ENCODE measurements at regions not wholly inside any gene's neighbourhood (a gene's known extent, or its start where the extent isn't known, plus 50 kb on each side); places are given as distances from the start of the nearest gene placed in this dataset.

DNA sequence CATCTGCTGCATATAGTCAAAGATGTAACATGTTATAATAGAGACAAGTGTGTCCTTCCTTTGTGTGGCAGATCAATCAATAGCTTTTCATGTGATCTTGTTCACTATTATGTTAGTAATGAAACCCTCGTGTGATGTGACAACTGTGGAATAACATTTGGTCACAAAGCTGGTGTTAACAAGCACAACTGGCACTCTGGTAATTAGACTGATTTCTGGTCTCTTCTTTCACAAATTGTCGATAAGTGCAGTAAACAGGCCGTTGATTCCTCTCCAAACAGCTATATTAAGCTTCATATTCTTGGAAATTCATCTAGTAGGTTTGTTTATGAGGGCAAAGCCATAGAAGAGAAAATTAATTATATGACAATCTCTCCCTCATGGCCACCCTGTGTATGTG lies 616.7 kb upstream of the PTBP2 start:
- TF ChIP-seq CTCF (IDR thresholded peaks at IDR 0.05), result no peak
- no peak for TF ChIP-seq EP300 (IDR thresholded peaks at IDR 0.05)
- no peak for TF ChIP-seq POLR2A (IDR thresholded peaks at IDR 0.05)
